ENCODE measurements at regions not wholly inside any gene's neighbourhood (a gene's known extent, or its start where the extent isn't known, plus 50 kb on each side); places are given as distances from the start of the nearest gene placed in this dataset.

- in situ Hi-C loops (cut with MboI) (no loop called here), intact Hi-C loops (cut with micrococcal nuclease; ENCODE audit: unreplicated experiment) (no loop called here)
- no peak overlapping the region for H3K27ac ChIP-seq (ENCODE audit: control insufficient read depth, insufficient read depth)
- ChIA-PET SMC1A (ENCODE audit: uncharacterized antibody, unreplicated experiment) (no interaction called here), POLR2A (no interaction called here), RAD21 (ENCODE audit: unreplicated experiment) (no interaction called here), CTCF (no interaction called here)
- no peaks in the 10 kb centered on the region for H3K36me3 ChIP-seq (ENCODE audit: control insufficient read depth in 2 of 2, insufficient read depth in 2 of 2, low read length in 1 of 2)
- no peak overlapping the region for H2AFZ ChIP-seq (ENCODE audit: control insufficient read depth, low read depth, low read length)
- no peak for TF ChIP-seq SUPT20H (IDR thresholded peaks at IDR 0.05; ENCODE audit: borderline replicate concordance, control insufficient read depth, low read depth, low read length)
- no peak for TF ChIP-seq YY1 (IDR thresholded peaks at IDR 0.05; ENCODE audit: low read depth, low read length)
- TF ChIP-seq POU2F2 (IDR thresholded peaks at IDR 0.05; ENCODE audit: borderline replicate concordance, low read depth, low read length), result no peak
- no peak for TF ChIP-seq NFYB (IDR thresholded peaks at IDR 0.05; ENCODE audit: insufficient read depth, low read depth, low read length)
- no peak for TF ChIP-seq POLR2A (IDR thresholded peaks at IDR 0.05; ENCODE audit: low read depth, low read length)
- no peaks in the 10 kb centered on the region for H3K79me2 ChIP-seq (ENCODE audit: control insufficient read depth, insufficient read depth, low read length)
- no peak overlapping the region for H3K4me2 ChIP-seq (ENCODE audit: control insufficient read depth, insufficient read depth)
- no peaks in the 10 kb centered on the region for H3K27me3 ChIP-seq (replicated peaks in 1 of 2; ENCODE audit: control insufficient read depth in 2 of 2, insufficient read depth in 2 of 2, low read length in 1 of 2)
- no TSS peak for BruUV-seq (replicated peaks)
- DNase-seq (ENCODE audit: low read depth, low spot score), result no peak
- no peak for FAIRE-seq
- WGBS (ENCODE audit: insufficient coverage, insufficient replicate concordance, low lambda C conversion rate, missing lambda C conversion rate), result no CpG with 5 or more reads among the region's 1 CpG
- no peaks in the 10 kb centered on the region for H3K9me3 ChIP-seq (replicated peaks; ENCODE audit: control insufficient read depth, insufficient read depth, low read length)
- H3K9ac ChIP-seq (ENCODE audit: control insufficient read depth, insufficient read depth, low read length), result no peak overlapping the region
- H4K20me1 ChIP-seq (ENCODE audit: control insufficient read depth, insufficient read depth), result no peaks in the 10 kb centered on the region
- H3K4me3 ChIP-seq, result no peak overlapping the region
- no peak for ATAC-seq
- no peaks in the 10 kb centered on the region for H3K4me1 ChIP-seq (ENCODE audit: control insufficient read depth, insufficient read depth, low read length)
Measured at GRCh38 chr6:80967609-80968008, 784.9 kb downstream of the TENT5A start.

DNA sequence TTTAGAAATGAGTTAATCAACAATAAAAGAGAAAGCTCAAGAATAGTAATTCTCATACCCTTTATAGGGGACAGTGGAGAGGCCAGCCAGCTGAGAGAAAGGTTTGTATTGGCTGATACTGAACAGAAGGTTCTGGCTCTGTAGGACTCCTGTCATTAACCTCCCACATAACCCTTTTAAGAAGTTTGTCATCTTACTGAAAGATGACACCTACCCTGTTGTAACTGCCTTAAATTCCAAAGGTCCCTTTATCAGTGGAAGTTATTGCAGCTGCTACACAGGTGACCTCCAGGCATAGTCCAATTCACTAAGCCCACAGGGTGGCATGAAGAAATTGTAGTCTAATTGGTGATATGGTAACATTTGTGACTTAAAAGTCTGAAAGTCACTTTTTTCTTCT is 790.1 kb downstream of the TENT5A start:
- Histone ChIP-seq H3K4me2 (ENCODE audit: control insufficient read depth, insufficient read depth) (no peak overlapping the region), H3K79me2 (ENCODE audit: control insufficient read depth, insufficient read depth, low read length) (no peaks in the 10 kb centered on the region), H3K27ac (ENCODE audit: control insufficient read depth, insufficient read depth) (no peak overlapping the region), H3K9ac (ENCODE audit: control insufficient read depth, insufficient read depth, low read length) (no peak overlapping the region), H3K36me3 (ENCODE audit: control insufficient read depth in 2 of 2, insufficient read depth in 2 of 2, low read length in 1 of 2) (no peaks in the 10 kb centered on the region), H3K4me1 (ENCODE audit: control insufficient read depth, insufficient read depth, low read length) (no peaks in the 10 kb centered on the region), H3K27me3 (replicated peaks in 1 of 2; ENCODE audit: control insufficient read depth in 2 of 2, insufficient read depth in 2 of 2, low read length in 1 of 2) (no peaks in the 10 kb centered on the region), H3K9me3 (replicated peaks; ENCODE audit: control insufficient read depth, insufficient read depth, low read length) (no peaks in the 10 kb centered on the region), H4K20me1 (ENCODE audit: control insufficient read depth, insufficient read depth) (no peaks in the 10 kb centered on the region), H3K4me3 (no peak overlapping the region), H2AFZ (ENCODE audit: control insufficient read depth, low read depth, low read length) (no peak overlapping the region)
- DNase-seq (ENCODE audit: low read depth, low spot score) (no peak), ATAC-seq (no peak), FAIRE-seq (no peak)
- POLR2A ChIA-PET, result no interaction called here
- SMC1A ChIA-PET (ENCODE audit: uncharacterized antibody, unreplicated experiment), result interaction anchor here (0.7 to 1.5 kb wide), 2 partner anchors 9 kb away, joined by 3 read pairs; no protein-coding TSS in a partner anchor
- in situ Hi-C loops (cut with MboI) (no loop called here), intact Hi-C loops (cut with micrococcal nuclease; ENCODE audit: unreplicated experiment) (no loop called here)
- CTCF ChIA-PET, result no interaction called here
- no TSS peak for BruUV-seq (replicated peaks)
- RAD21 ChIA-PET (ENCODE audit: unreplicated experiment), result no interaction called here
- TF ChIP-seq RFX5 (IDR thresholded peaks at IDR 0.05; ENCODE audit: low read depth, low read length), result no peak
- TF ChIP-seq, protein P1, sequence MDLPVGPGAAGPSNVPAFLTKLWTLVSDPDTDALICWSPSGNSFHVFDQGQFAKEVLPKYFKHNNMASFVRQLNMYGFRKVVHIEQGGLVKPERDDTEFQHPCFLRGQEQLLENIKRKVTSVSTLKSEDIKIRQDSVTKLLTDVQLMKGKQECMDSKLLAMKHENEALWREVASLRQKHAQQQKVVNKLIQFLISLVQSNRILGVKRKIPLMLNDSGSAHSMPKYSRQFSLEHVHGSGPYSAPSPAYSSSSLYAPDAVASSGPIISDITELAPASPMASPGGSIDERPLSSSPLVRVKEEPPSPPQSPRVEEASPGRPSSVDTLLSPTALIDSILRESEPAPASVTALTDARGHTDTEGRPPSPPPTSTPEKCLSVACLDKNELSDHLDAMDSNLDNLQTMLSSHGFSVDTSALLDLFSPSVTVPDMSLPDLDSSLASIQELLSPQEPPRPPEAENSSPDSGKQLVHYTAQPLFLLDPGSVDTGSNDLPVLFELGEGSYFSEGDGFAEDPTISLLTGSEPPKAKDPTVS (IDR thresholded peaks at IDR 0.05; ENCODE audit: low read depth, low read length), result no peak
- TF ChIP-seq, protein P2, sequence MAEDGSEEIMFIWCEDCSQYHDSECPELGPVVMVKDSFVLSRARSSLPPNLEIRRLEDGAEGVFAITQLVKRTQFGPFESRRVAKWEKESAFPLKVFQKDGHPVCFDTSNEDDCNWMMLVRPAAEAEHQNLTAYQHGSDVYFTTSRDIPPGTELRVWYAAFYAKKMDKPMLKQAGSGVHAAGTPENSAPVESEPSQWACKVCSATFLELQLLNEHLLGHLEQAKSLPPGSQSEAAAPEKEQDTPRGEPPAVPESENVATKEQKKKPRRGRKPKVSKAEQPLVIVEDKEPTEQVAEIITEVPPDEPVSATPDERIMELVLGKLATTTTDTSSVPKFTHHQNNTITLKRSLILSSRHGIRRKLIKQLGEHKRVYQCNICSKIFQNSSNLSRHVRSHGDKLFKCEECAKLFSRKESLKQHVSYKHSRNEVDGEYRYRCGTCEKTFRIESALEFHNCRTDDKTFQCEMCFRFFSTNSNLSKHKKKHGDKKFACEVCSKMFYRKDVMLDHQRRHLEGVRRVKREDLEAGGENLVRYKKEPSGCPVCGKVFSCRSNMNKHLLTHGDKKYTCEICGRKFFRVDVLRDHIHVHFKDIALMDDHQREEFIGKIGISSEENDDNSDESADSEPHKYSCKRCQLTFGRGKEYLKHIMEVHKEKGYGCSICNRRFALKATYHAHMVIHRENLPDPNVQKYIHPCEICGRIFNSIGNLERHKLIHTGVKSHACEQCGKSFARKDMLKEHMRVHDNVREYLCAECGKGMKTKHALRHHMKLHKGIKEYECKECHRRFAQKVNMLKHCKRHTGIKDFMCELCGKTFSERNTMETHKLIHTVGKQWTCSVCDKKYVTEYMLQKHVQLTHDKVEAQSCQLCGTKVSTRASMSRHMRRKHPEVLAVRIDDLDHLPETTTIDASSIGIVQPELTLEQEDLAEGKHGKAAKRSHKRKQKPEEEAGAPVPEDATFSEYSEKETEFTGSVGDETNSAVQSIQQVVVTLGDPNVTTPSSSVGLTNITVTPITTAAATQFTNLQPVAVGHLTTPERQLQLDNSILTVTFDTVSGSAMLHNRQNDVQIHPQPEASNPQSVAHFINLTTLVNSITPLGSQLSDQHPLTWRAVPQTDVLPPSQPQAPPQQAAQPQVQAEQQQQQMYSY (CRISPR knock-in tag; IDR thresholded peaks at IDR 0.05), result no peak
- TF ChIP-seq SMAD5 (IDR thresholded peaks at IDR 0.05; ENCODE audit: low read depth), result no peak
- no peak for TF ChIP-seq FOS (IDR thresholded peaks at IDR 0.05; ENCODE audit: borderline replicate concordance, extremely low read depth, insufficient read length)
- TF ChIP-seq PBX3 (IDR thresholded peaks at IDR 0.05; ENCODE audit: insufficient replicate concordance, low read depth, low read length), result no peak
- no peak for TF ChIP-seq ZSCAN29 (IDR thresholded peaks at IDR 0.05)
- TF ChIP-seq POLR2AphosphoS5 (IDR thresholded peaks at IDR 0.05; ENCODE audit: low read length), result no peak
- no peak for TF ChIP-seq YY1 (IDR thresholded peaks at IDR 0.05; ENCODE audit: low read depth, low read length)
- no peak for TF ChIP-seq ASH2L (IDR thresholded peaks at IDR 0.05; ENCODE audit: borderline replicate concordance, low read depth)
